Heart left ventricle (tissue), 16 donors: ENCODE measurements at regions not wholly inside any gene's neighbourhood (a gene's known extent, or its start where the extent isn't known, plus 50 kb on each side); places are given as distances from the start of the nearest gene placed in this dataset.

Experiments used
- ATAC-seq, 4 donors: fragments of 200-7000 bp; cut with Tn5 transposase; one replicate each; pipeline ENCODE4 v1.9.1; 2020 to 2022; ENCODE audit warnings: moderate library complexity in 4 of 4, mild to moderate bottlenecking in 3 of 4, moderate number of reproducible peaks in 1 of 4
- DNase-seq, 5 donors: peaks; one replicate each; pipeline ENCODE4 v3.0.0-alpha.2; 2020
- H3K27ac ChIP-seq, 12 donors: fragments of 200-600 bp; sonication (generic) in 4 of 12; one replicate each; pipeline versions ENCODE4 v1.5.0 to v1.8.0; 2016 to 2022; ENCODE audit warnings: mild to moderate bottlenecking in 2 of 12
- H3K27me3 ChIP-seq, 9 donors: fragments of 200-600 bp; sonication (generic) in 2 of 9; one replicate each; pipeline versions ENCODE4 v1.5.1 to v1.8.0; 2016 to 2022; ENCODE audit warnings: mild to moderate bottlenecking in 3 of 9
- H3K36me3 ChIP-seq, 9 donors: fragments of 200-600 bp; sonication (generic) in 2 of 9; one replicate each; pipeline versions ENCODE4 v1.5.0 to v1.8.0; 2018 to 2022; ENCODE audit warnings: mild to moderate bottlenecking in 2 of 9
- H3K4me1 ChIP-seq, 12 donors: fragments of 200-600 bp; sonication (generic) in 4 of 12; one replicate each; pipeline versions ENCODE4 v1.5.0 to v1.8.0; 2016 to 2022; ENCODE audit warnings: mild to moderate bottlenecking in 3 of 12
- H3K4me3 ChIP-seq, 12 donors: fragments of 200-600 bp; sonication (generic) in 4 of 12; one replicate each; pipeline versions ENCODE4 v1.5.0 to v1.8.0; 2017 to 2022; ENCODE audit warnings: mild to moderate bottlenecking in 9 of 12, moderate library complexity in 4 of 12
- H3K9me3 ChIP-seq, 12 donors: fragments of 200-600 bp; sonication (generic) in 4 of 12; one replicate each; pipeline versions ENCODE4 v1.5.0 to v1.8.0; 2016 to 2022; ENCODE audit warnings: mild to moderate bottlenecking in 1 of 12
- CTCF ChIP-seq, 12 donors: fragments of 200-600 bp; sonication (generic) in 4 of 12; IDR thresholded peaks; one replicate each; pipeline versions ENCODE4 v1.5.0 to v1.8.0; 2018 to 2022; ENCODE audit warnings: antibody characterized with exemption in 12 of 12, mild to moderate bottlenecking in 5 of 12
- POLR2A ChIP-seq, 2 donors: fragments of 450-650 bp; IDR thresholded peaks; one replicate each; pipeline ENCODE4 v1.6.1; 2017; ENCODE audit warnings: antibody characterized with exemption in 2 of 2, mild to moderate bottlenecking in 2 of 2, moderate library complexity in 2 of 2
- WGBS, 4 donors: extraction: QIAGEN DNeasy Blood & Tissue Kit in 2 of 4; methylation state at CpG; one replicate each; pipeline versions ENCODE4 v1.1.5 to v1.1.7; 2013 to 2018; 5-methylcytosine and 5-hydroxymethylcytosine counted together
- intact Hi-C, 10 donors: fragments of 100-400 bp; cut with DNase I; formaldehyde crosslinking; loops; one replicate each; pipeline versions ENCODE4 v1.11.1 to v1.14.2; 2022
- donor health status: ischemic (EF 13 %, LVEDD 7.1; RV severe dilation, severe dysfunction).
- donor health status: healthy with polysubstance abuse.
- donor health status: DM: no; HTN: yes; CAD: no.
- donor health status: DM: no; HTN: no; CAD: no.
- donor health status: ischemic (EF 25% LVEDD 6.9; RV normal size, moderate dysfunction).
- donor health status: ischemic (EF 25% LVEDD 5.7; RV mildly dilated, moderate dysfunction).
- donor health status: healthy.
- donor health status: DM: yes; HTN: yes; CAD: no.
- donor health status: ischemic (EF 35%, LVEDD 5.7; RV mildly dilated, moderate dysfunction).
- donor health status: nonischemic (EF 11% LVEDD 7.7; RV severe dilation, severe dysfunction).
- donor health status: DM: yes; HTN: yes; CAD: no.
- donor health status: PGD.
- donor health status: ischemic (EF 29% LVEDD 5.4; RV normal size, mild dysfunction).
- donor health status: nonischemic (EF 23%, LVEDD 6.1; RV moderate dilation, normal function).

GRCh38 chr2:163269374-163270021 lies 430.9 kb upstream of the KCNH7 start:
- no peak overlapping the region for H3K4me3 ChIP-seq
- no peaks in the 10 kb centered on the region for H3K4me1 ChIP-seq
- 91 to 93% (median 91%) methylated on average over 9 of the region's 9 CpGs for WGBS, 4 donors
- TF ChIP-seq POLR2A (IDR thresholded peaks at IDR 0.05) (no peak), CTCF (IDR thresholded peaks at IDR 0.05) (no peak)
- DNase-seq (no peak), ATAC-seq (no peak)
- no peaks in the 10 kb centered on the region for H3K36me3 ChIP-seq
- peaks cover 0 to 31% (median 12%) of the 10 kb centered on the region in 12 donors for H3K9me3 ChIP-seq
- H3K27me3 ChIP-seq, result no peaks in the 10 kb centered on the region
- no peak overlapping the region for H3K27ac ChIP-seq
- intact Hi-C loops, result no loop called here

DNA sequence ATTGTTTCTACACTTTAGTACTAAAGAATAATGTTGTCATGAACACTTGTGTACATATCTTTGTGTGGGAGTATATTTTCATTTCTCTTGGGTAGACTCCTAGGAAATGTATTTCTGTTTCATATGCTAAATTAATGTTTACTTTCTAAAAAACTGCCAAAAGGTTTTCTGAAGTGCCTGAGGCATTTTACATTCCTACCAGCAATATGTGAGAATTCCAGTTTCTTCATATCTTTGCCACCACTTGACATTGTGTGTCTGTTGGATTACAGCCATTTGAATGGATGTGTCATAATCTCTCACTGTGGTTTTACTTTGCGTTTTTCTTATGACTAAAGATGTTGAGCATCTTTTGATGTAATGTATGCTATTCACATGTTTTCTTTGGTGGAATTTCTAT lies 428.2 kb upstream of the KCNH7 start:
- Histone ChIP-seq H3K9me3 (peaks cover 0 to 7% (median 0%) of the 10 kb centered on the region in 12 donors), H3K4me1 (no peaks in the 10 kb centered on the region), H3K27ac (no peak overlapping the region), H3K27me3 (no peaks in the 10 kb centered on the region), H3K36me3 (no peaks in the 10 kb centered on the region), H3K4me3 (no peak overlapping the region)
- intact Hi-C loops, result no loop called here
- ATAC-seq (no peak), DNase-seq (no peak)
- 38 to 56% (median 47%) methylated on average over 1 of the region's 1 CpG for WGBS, 4 donors
- TF ChIP-seq POLR2A (IDR thresholded peaks at IDR 0.05) (no peak), CTCF (IDR thresholded peaks at IDR 0.05) (no peak)

DNA sequence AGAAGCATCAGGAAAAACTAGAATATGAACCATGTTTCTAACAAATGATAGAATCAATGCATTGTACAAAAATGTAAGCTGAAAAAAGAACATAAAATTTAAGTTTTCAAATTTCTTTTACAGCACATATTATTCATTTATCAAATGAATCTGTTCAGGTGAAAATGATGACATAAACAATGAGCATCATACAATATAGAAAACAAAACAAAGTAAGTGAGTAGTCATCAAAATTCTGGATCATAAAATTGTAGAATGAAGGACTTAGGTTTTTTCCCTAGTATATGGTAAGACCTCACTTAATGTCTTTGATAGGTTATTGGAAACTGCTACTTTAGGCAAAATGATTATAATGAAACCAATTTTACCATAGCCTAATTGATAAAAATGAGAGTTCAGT lies 427.0 kb upstream of the KCNH7 start:
- H3K27ac ChIP-seq, result no peak overlapping the region
- no peak overlapping the region for H3K4me3 ChIP-seq
- no peaks in the 10 kb centered on the region for H3K4me1 ChIP-seq
- no peaks in the 10 kb centered on the region for H3K9me3 ChIP-seq
- TF ChIP-seq POLR2A (IDR thresholded peaks at IDR 0.05) (no peak), CTCF (IDR thresholded peaks at IDR 0.05) (no peak)
- no peak for DNase-seq
- no peak for ATAC-seq
- H3K27me3 ChIP-seq, result no peaks in the 10 kb centered on the region
- H3K36me3 ChIP-seq, result no peaks in the 10 kb centered on the region
- intact Hi-C loops, result no loop called here

- DNase-seq (peak in 1 of 5 donors; percentile 26), ATAC-seq (peak in 1 of 4 donors; percentile 75)
- no peaks in the 10 kb centered on the region for H3K27me3 ChIP-seq
Observed at GRCh38 chr2:163264341-163264740, 425.8 kb upstream of the KCNH7 start.

More at GRCh38 chr2:163264341-163264740, 425.8 kb upstream of the KCNH7 start:
- intact Hi-C loops, result no loop called here
- Histone ChIP-seq H3K9me3 (no peaks in the 10 kb centered on the region), H3K4me3 (no peak overlapping the region), H3K4me1 (no peaks in the 10 kb centered on the region), H3K36me3 (no peaks in the 10 kb centered on the region), H3K27ac (no peak overlapping the region)
- no peak for TF ChIP-seq CTCF (IDR thresholded peaks at IDR 0.05)
- no peak for TF ChIP-seq POLR2A (IDR thresholded peaks at IDR 0.05)
- WGBS, 4 donors, result 23 to 42% (median 28%) methylated on average over 1 of the region's 1 CpG
